Heart left ventricle (tissue), 16 donors: ENCODE measurements at regions not wholly inside any gene's neighbourhood (a gene's known extent, or its start where the extent isn't known, plus 50 kb on each side); places are given as distances from the start of the nearest gene placed in this dataset.

Experiments used
- ATAC-seq, 4 donors: fragments of 200-7000 bp; cut with Tn5 transposase; one replicate each; pipeline ENCODE4 v1.9.1; 2020 to 2022; ENCODE audit warnings: moderate library complexity in 4 of 4, mild to moderate bottlenecking in 3 of 4, moderate number of reproducible peaks in 1 of 4
- DNase-seq, 5 donors: peaks; one replicate each; pipeline ENCODE4 v3.0.0-alpha.2; 2020
- H3K27ac ChIP-seq, 12 donors: fragments of 200-600 bp; sonication (generic) in 4 of 12; one replicate each; pipeline versions ENCODE4 v1.5.0 to v1.8.0; 2016 to 2022; ENCODE audit warnings: mild to moderate bottlenecking in 2 of 12
- H3K27me3 ChIP-seq, 9 donors: fragments of 200-600 bp; sonication (generic) in 2 of 9; one replicate each; pipeline versions ENCODE4 v1.5.1 to v1.8.0; 2016 to 2022; ENCODE audit warnings: mild to moderate bottlenecking in 3 of 9
- H3K36me3 ChIP-seq, 9 donors: fragments of 200-600 bp; sonication (generic) in 2 of 9; one replicate each; pipeline versions ENCODE4 v1.5.0 to v1.8.0; 2018 to 2022; ENCODE audit warnings: mild to moderate bottlenecking in 2 of 9
- H3K4me1 ChIP-seq, 12 donors: fragments of 200-600 bp; sonication (generic) in 4 of 12; one replicate each; pipeline versions ENCODE4 v1.5.0 to v1.8.0; 2016 to 2022; ENCODE audit warnings: mild to moderate bottlenecking in 3 of 12
- H3K4me3 ChIP-seq, 12 donors: fragments of 200-600 bp; sonication (generic) in 4 of 12; one replicate each; pipeline versions ENCODE4 v1.5.0 to v1.8.0; 2017 to 2022; ENCODE audit warnings: mild to moderate bottlenecking in 9 of 12, moderate library complexity in 4 of 12
- H3K9me3 ChIP-seq, 12 donors: fragments of 200-600 bp; sonication (generic) in 4 of 12; one replicate each; pipeline versions ENCODE4 v1.5.0 to v1.8.0; 2016 to 2022; ENCODE audit warnings: mild to moderate bottlenecking in 1 of 12
- CTCF ChIP-seq, 12 donors: fragments of 200-600 bp; sonication (generic) in 4 of 12; IDR thresholded peaks; one replicate each; pipeline versions ENCODE4 v1.5.0 to v1.8.0; 2018 to 2022; ENCODE audit warnings: antibody characterized with exemption in 12 of 12, mild to moderate bottlenecking in 5 of 12
- POLR2A ChIP-seq, 2 donors: fragments of 450-650 bp; IDR thresholded peaks; one replicate each; pipeline ENCODE4 v1.6.1; 2017; ENCODE audit warnings: antibody characterized with exemption in 2 of 2, mild to moderate bottlenecking in 2 of 2, moderate library complexity in 2 of 2
- WGBS, 4 donors: extraction: QIAGEN DNeasy Blood & Tissue Kit in 2 of 4; methylation state at CpG; one replicate each; pipeline versions ENCODE4 v1.1.5 to v1.1.7; 2013 to 2018; 5-methylcytosine and 5-hydroxymethylcytosine counted together
- intact Hi-C, 10 donors: fragments of 100-400 bp; cut with DNase I; formaldehyde crosslinking; loops; one replicate each; pipeline versions ENCODE4 v1.11.1 to v1.14.2; 2022
- donor health status: ischemic (EF 13 %, LVEDD 7.1; RV severe dilation, severe dysfunction).
- donor health status: healthy with polysubstance abuse.
- donor health status: DM: no; HTN: yes; CAD: no.
- donor health status: DM: no; HTN: no; CAD: no.
- donor health status: ischemic (EF 25% LVEDD 6.9; RV normal size, moderate dysfunction).
- donor health status: ischemic (EF 25% LVEDD 5.7; RV mildly dilated, moderate dysfunction).
- donor health status: healthy.
- donor health status: DM: yes; HTN: yes; CAD: no.
- donor health status: ischemic (EF 35%, LVEDD 5.7; RV mildly dilated, moderate dysfunction).
- donor health status: nonischemic (EF 11% LVEDD 7.7; RV severe dilation, severe dysfunction).
- donor health status: DM: yes; HTN: yes; CAD: no.
- donor health status: PGD.
- donor health status: ischemic (EF 29% LVEDD 5.4; RV normal size, mild dysfunction).
- donor health status: nonischemic (EF 23%, LVEDD 6.1; RV moderate dilation, normal function).

GRCh38 chr9:107992271-107992670 is 502.7 kb upstream of the KLF4 start:
- H3K36me3 ChIP-seq = no peaks in the 10 kb centered on the region
- WGBS, 4 donors = 64 to 79% (median 76%) methylated on average over 2 of the region's 2 CpGs
- H3K27me3 ChIP-seq = no peaks in the 10 kb centered on the region

GRCh38 chr9:107991581-107991980 is 502.0 kb upstream of the KLF4 start:
- Histone ChIP-seq H3K9me3 (no peaks in the 10 kb centered on the region), H3K27me3 (no peaks in the 10 kb centered on the region), H3K4me1 (peaks cover 0 to 47% (median 0%) of the 10 kb centered on the region in 12 donors), H3K4me3 (no peak overlapping the region), H3K27ac (no peak overlapping the region), H3K36me3 (no peaks in the 10 kb centered on the region)
- 81 to 87% (median 86%) methylated on average over 3 to 4 of the region's 4 CpGs for WGBS, 4 donors
- intact Hi-C loops = no loop called here
- DNase-seq (no peak), ATAC-seq (no peak)
- TF ChIP-seq POLR2A (IDR thresholded peaks at IDR 0.05) = no peak
- TF ChIP-seq CTCF (IDR thresholded peaks at IDR 0.05) = no peak

More at GRCh38 chr9:107992271-107992670, 502.7 kb upstream of the KLF4 start:
- H3K4me3 ChIP-seq = no peak overlapping the region
- no peak overlapping the region for H3K27ac ChIP-seq
- peaks cover 0 to 47% (median 0%) of the 10 kb centered on the region in 12 donors for H3K4me1 ChIP-seq
- TF ChIP-seq POLR2A (IDR thresholded peaks at IDR 0.05) (no peak), CTCF (IDR thresholded peaks at IDR 0.05) (no peak)
- DNase-seq (no peak), ATAC-seq (no peak)
- intact Hi-C loops = no loop called here
- H3K9me3 ChIP-seq = no peaks in the 10 kb centered on the region

GRCh38 chr9:107989544-107989943 is 500.0 kb upstream of the KLF4 start:
- ATAC-seq = peak in 2 of 4 donors; percentile 66 to 68
- intact Hi-C loops = no loop called here
- H3K4me3 ChIP-seq = no peak overlapping the region
- H3K9me3 ChIP-seq = no peaks in the 10 kb centered on the region
- peaks cover 0 to 41% (median 0%) of the 10 kb centered on the region in 12 donors for H3K4me1 ChIP-seq
- H3K36me3 ChIP-seq = no peaks in the 10 kb centered on the region
- no peak for DNase-seq
- no peaks in the 10 kb centered on the region for H3K27me3 ChIP-seq
- peak overlapping the region in 1 of 12 donors; percentile 60 for H3K27ac ChIP-seq
- 65 to 83% (median 69%) methylated on average over 2 of the region's 2 CpGs for WGBS, 4 donors
- TF ChIP-seq POLR2A (IDR thresholded peaks at IDR 0.05) = no peak
- no peak for TF ChIP-seq CTCF (IDR thresholded peaks at IDR 0.05)

- no peaks in the 10 kb centered on the region for H3K9me3 ChIP-seq
Observed at GRCh38 chr9:107989099-107989498, 499.5 kb upstream of the KLF4 start.

GRCh38 chr9:107984956-107985355 is 495.4 kb upstream of the KLF4 start:
- WGBS, 4 donors = 85 to 91% (median 86%) methylated on average over 2 of the region's 2 CpGs
- no peak for DNase-seq
- H3K4me1 ChIP-seq = peaks cover 0 to 26% (median 0%) of the 10 kb centered on the region in 12 donors
- no peak for ATAC-seq
- H3K36me3 ChIP-seq = no peaks in the 10 kb centered on the region
- no peaks in the 10 kb centered on the region for H3K27me3 ChIP-seq
- TF ChIP-seq POLR2A (IDR thresholded peaks at IDR 0.05) = no peak
- no peak for TF ChIP-seq CTCF (IDR thresholded peaks at IDR 0.05)
- H3K4me3 ChIP-seq = no peak overlapping the region
- intact Hi-C loops = no loop called here
- H3K27ac ChIP-seq = no peak overlapping the region
- H3K9me3 ChIP-seq = no peaks in the 10 kb centered on the region

More at GRCh38 chr9:107989099-107989498, 499.5 kb upstream of the KLF4 start:
- ATAC-seq (no peak), DNase-seq (no peak)
- TF ChIP-seq POLR2A (IDR thresholded peaks at IDR 0.05) = no peak
- H3K4me1 ChIP-seq = peaks cover 0 to 37% (median 0%) of the 10 kb centered on the region in 12 donors
- no peaks in the 10 kb centered on the region for H3K27me3 ChIP-seq
- intact Hi-C loops = no loop called here
- H3K36me3 ChIP-seq = no peaks in the 10 kb centered on the region
- peak overlapping the region in 1 of 12 donors; percentile 60 for H3K27ac ChIP-seq
- WGBS, 4 donors = 40 to 61% (median 43%) methylated on average over 4 of the region's 4 CpGs
- no peak overlapping the region for H3K4me3 ChIP-seq
